Stomach (tissue), 8 donors: ENCODE measurements at regions not wholly inside any gene's neighbourhood (a gene's known extent, or its start where the extent isn't known, plus 50 kb on each side); places are given as distances from the start of the nearest gene placed in this dataset.

Experiments
- DNase-seq, 2 donors: peaks; one replicate each; pipeline versions ENCODE4 v3.0.0 to v3.0.0-alpha.2; 2013 to 2019
- H3K27ac ChIP-seq, 5 donors: fragments of 200-600 bp in 4 of 5; sonication (generic) in 4 of 5; one replicate each; pipeline ENCODE4 v1.5.1; 2013 to 2019; ENCODE audit warnings: mild to moderate bottlenecking in 1 of 5, moderate library complexity in 1 of 5
- H3K27me3 ChIP-seq, 3 donors: fragments of 200-600 bp; sonication (generic); one replicate each; pipeline ENCODE4 v1.5.1; 2017 to 2019; ENCODE audit warnings: mixed run types in 1 of 3
- H3K36me3 ChIP-seq, 4 donors: fragments of 200-600 bp; sonication (generic); 1 replicate in 3 of 4; 2 replicates in 1 of 4; pipeline ENCODE4 v1.5.1; 2016 to 2019
- H3K4me1 ChIP-seq, 4 donors: fragments of 200-600 bp; sonication (generic); one replicate each; pipeline ENCODE4 v1.5.1; 2016 to 2019
- H3K4me3 ChIP-seq, 4 donors: fragments of 200-600 bp; sonication (generic) in 3 of 4; one replicate each; pipeline ENCODE4 v1.5.1; 2016 to 2019; ENCODE audit warnings: mild to moderate bottlenecking in 1 of 4
- H3K9me3 ChIP-seq, 4 donors: fragments of 200-600 bp; sonication (generic); one replicate each; pipeline ENCODE4 v1.5.1; 2016 to 2019
- EP300 ChIP-seq: sonication (generic); formaldehyde crosslinking; IDR thresholded peaks from one replicate; pipeline ENCODE4 v1.6.1; 2017; ENCODE audit warnings: antibody characterized with exemption
- POLR2A ChIP-seq, 4 donors: fragments of 450-650 bp; IDR thresholded peaks; one replicate each; pipeline ENCODE4 v1.6.1; 2016; ENCODE audit warnings: antibody characterized with exemption in 4 of 4, control low read depth in 2 of 4, mild to moderate bottlenecking in 1 of 4, moderate library complexity in 1 of 4
- POLR2AphosphoS5 ChIP-seq, 3 donors: sonication (generic); formaldehyde crosslinking; IDR thresholded peaks; one replicate each; pipeline ENCODE4 v1.6.1; 2016; ENCODE audit warnings: antibody characterized with exemption in 3 of 3
- WGBS, 5 donors: extraction: QIAGEN DNeasy Blood & Tissue Kit in 3 of 5; methylation state at CpG; one replicate each; pipeline versions ENCODE4 v1.1.5 to v1.1.7; 2013 to 2018; 5-methylcytosine and 5-hydroxymethylcytosine counted together
- intact Hi-C: fragments of 100-400 bp; cut with DNase I; formaldehyde crosslinking; loops from one replicate; pipeline ENCODE4 v1.15.1; 2023; ENCODE audit warnings: low total_unique reads
- TF ChIP-seq, protein P1 (sequence below), 7 experiments: fragments of 450-650 bp in 4 of 7; fragments of 200-600 bp in 3 of 7; sonication (generic) in 3 of 7; IDR thresholded peaks; one replicate each; pipeline ENCODE4 v1.5.1; 2016 to 2019; ENCODE audit warnings: antibody characterized with exemption in 7 of 7, control low read depth in 2 of 7, mild to moderate bottlenecking in 1 of 7
- donor health status: healthy with polysubstance abuse.
- donor health status: Bipolar disorder and iron deficiency.
- donor health status: healthy.

- Histone ChIP-seq H3K36me3 (no peaks in the 10 kb centered on the region), H3K27me3 (peaks cover 0 to 13% (median 6%) of the 10 kb centered on the region in 3 donors), H3K9me3 (no peaks in the 10 kb centered on the region), H3K4me1 (peaks cover 14 to 22% (median 17%) of the 10 kb centered on the region in 4 donors), H3K4me3 (no peak overlapping the region), H3K27ac (no peak overlapping the region)
- intact Hi-C loops: no loop called here
- WGBS, 5 donors: 88 to 96% (median 91%) methylated on average over 1 of the region's 1 CpG
- no peak for DNase-seq
- TF ChIP-seq POLR2AphosphoS5 (IDR thresholded peaks at IDR 0.05) (no peak), POLR2A (IDR thresholded peaks at IDR 0.05) (no peak), EP300 (no peak)
- TF ChIP-seq, protein P1, sequence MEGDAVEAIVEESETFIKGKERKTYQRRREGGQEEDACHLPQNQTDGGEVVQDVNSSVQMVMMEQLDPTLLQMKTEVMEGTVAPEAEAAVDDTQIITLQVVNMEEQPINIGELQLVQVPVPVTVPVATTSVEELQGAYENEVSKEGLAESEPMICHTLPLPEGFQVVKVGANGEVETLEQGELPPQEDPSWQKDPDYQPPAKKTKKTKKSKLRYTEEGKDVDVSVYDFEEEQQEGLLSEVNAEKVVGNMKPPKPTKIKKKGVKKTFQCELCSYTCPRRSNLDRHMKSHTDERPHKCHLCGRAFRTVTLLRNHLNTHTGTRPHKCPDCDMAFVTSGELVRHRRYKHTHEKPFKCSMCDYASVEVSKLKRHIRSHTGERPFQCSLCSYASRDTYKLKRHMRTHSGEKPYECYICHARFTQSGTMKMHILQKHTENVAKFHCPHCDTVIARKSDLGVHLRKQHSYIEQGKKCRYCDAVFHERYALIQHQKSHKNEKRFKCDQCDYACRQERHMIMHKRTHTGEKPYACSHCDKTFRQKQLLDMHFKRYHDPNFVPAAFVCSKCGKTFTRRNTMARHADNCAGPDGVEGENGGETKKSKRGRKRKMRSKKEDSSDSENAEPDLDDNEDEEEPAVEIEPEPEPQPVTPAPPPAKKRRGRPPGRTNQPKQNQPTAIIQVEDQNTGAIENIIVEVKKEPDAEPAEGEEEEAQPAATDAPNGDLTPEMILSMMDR (IDR thresholded peaks at IDR 0.05): no peak
Measured at GRCh38 chr15:66625531-66625930, 59.7 kb upstream of the LCTL start.

GRCh38 chr15:66625974-66626373, 60.2 kb upstream of the LCTL start:
- H3K36me3 ChIP-seq: no peaks in the 10 kb centered on the region
- H3K27me3 ChIP-seq: peaks cover 0 to 13% (median 6%) of the 10 kb centered on the region in 3 donors
- no peak for TF ChIP-seq POLR2AphosphoS5 (IDR thresholded peaks at IDR 0.05)
- TF ChIP-seq, protein P1 (IDR thresholded peaks at IDR 0.05): no peak
- TF ChIP-seq EP300: no peak
- H3K27ac ChIP-seq: no peak overlapping the region
- peak in 1 of 2 donors; percentile 24 for DNase-seq
- H3K4me1 ChIP-seq: peaks cover 14 to 21% (median 17%) of the 10 kb centered on the region in 4 donors
- H3K9me3 ChIP-seq: no peaks in the 10 kb centered on the region
- H3K4me3 ChIP-seq: no peak overlapping the region
- 81 to 89% (median 88%) methylated on average over 4 of the region's 4 CpGs for WGBS, 5 donors
- intact Hi-C loops: no loop called here

DNA sequence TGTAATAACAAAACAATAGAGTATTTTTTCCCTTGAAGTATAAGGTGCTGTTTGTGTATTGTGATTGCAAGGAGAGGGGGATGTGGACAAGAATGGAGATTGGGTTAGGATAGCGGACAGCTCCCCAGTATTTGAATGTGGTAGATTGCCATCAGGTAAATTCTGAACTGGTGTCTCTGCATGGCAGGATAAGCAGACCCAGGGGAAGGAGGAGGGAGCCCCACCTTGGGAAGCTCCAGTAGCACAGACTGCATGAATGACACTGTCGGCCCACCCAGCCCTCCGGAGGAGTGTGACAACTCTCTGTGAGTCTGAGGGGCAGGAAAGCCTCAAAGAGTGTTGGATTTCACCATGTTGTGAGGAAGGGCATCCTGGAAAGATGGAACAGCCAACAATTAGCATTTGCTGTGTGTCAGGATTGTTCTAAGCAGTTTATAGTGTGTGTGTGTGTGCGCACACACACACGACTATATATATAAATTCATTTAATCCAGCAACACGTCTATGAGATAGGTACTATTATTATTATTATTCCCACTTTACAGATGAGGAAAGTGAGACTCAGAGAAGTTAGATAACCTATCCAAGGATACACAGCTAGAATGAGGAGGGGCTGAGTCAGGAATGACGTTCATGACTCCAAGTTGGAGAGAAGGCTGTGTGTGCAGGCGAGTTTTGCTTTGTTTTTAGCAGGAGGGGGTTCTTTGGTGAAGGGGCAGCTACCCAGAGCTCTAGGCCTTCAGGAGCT, 63.4 kb upstream of the LCTL start:
- Histone ChIP-seq H3K4me1 (no peaks in the 10 kb centered on the region), H3K9me3 (no peaks in the 10 kb centered on the region), H3K4me3 (no peak overlapping the region), H3K27me3 (no peaks in the 10 kb centered on the region), H3K27ac (no peak overlapping the region), H3K36me3 (no peaks in the 10 kb centered on the region)
- intact Hi-C loops: no loop called here
- 81 to 89% (median 88%) methylated on average over 8 of the region's 8 CpGs for WGBS, 5 donors
- no peak for DNase-seq
- TF ChIP-seq, protein P1 (IDR thresholded peaks at IDR 0.05): no peak

DNA sequence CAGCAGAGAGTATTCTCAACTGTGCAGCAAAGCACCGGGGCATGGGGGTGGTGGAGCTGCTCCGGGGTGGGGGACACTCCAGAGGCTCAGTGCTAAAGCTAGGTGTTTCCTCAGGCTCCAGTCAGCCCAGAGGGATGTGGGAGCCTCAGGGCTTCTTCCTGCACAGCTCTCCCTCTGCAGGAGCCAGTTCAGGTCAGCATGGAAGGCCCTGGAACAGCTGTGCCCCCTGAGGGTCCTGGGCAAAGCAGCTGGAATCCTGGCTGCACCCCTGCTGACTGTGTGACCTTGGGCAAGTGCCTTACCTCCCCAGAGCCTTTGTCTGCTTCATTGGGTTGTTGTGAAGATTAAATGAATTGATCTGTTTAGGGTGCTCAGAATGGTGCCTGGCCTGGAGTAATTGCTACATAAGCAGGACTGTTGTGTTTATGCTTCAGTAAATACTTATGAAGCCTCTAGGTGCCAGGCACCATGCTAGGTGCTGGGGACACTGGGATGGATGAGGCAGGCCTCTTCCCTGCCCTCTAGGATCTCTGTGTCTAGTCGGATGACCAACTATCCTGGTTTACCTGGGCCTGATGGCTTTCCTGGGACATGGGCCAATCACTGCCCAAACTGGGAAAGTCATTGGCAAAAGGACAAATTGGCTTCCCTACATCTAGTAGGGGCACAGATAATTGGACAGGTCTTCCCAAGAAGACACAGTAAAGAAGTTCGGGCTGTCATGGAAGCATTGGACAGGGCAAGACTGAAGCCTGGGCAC, 64.2 kb upstream of the LCTL start:
- WGBS, 5 donors: 68 to 82% (median 79%) methylated on average over 3 to 4 of the region's 4 CpGs
- Histone ChIP-seq H3K4me3 (no peak overlapping the region), H3K27ac (no peak overlapping the region)

More for the DNA sequence above, 64.2 kb upstream of the LCTL start:
- no peaks in the 10 kb centered on the region for H3K4me1 ChIP-seq
- TF ChIP-seq, protein P1 (IDR thresholded peaks at IDR 0.05): no peak
- TF ChIP-seq POLR2A (IDR thresholded peaks at IDR 0.05) (no peak), POLR2AphosphoS5 (IDR thresholded peaks at IDR 0.05) (no peak), EP300 (no peak)
- no peaks in the 10 kb centered on the region for H3K36me3 ChIP-seq
- DNase-seq: no peak
- no peaks in the 10 kb centered on the region for H3K9me3 ChIP-seq
- H3K27me3 ChIP-seq: no peaks in the 10 kb centered on the region
- intact Hi-C loops: no loop called here
